RWPE2 (cell line): ENCODE measurements at regions not wholly inside any gene's neighbourhood (a gene's known extent, or its start where the extent isn't known, plus 50 kb on each side); places are given as distances from the start of the nearest gene placed in this dataset.

ENCODE experiments used
- ATAC-seq: fragments of 200-7000 bp; cut with Tn5 transposase; 3 replicates; pipeline ENCODE4 v1.9.1; 2021; ENCODE audit warnings: low read depth
- DNase-seq: peaks from one replicate; pipeline ENCODE4 v3.0.0-alpha.2; 2020; ENCODE audit warnings: low spot score
- H3K27ac ChIP-seq: fragments of 450-650 bp; 2 replicates; pipeline ENCODE4 v1.5.1; 2017; ENCODE audit warnings: mild to moderate bottlenecking; ENCODE audit not compliant: poor library complexity, severe bottlenecking
- H3K27me3 ChIP-seq: fragments of 250-450 bp; sonication (Bioruptor Pico); 2 replicates; pipeline ENCODE4 v1.5.1; 2021; ENCODE audit warnings: mild to moderate bottlenecking, moderate library complexity; ENCODE audit not compliant: insufficient read depth, poor library complexity, severe bottlenecking
- H3K36me3 ChIP-seq: fragments of 250-450 bp; sonication (Bioruptor Pico); 2 replicates; pipeline ENCODE4 v1.5.1; 2020; ENCODE audit warnings: low read depth, mild to moderate bottlenecking, moderate library complexity
- H3K4me1 ChIP-seq: fragments of 250-450 bp; sonication (Bioruptor Pico); 2 replicates; pipeline ENCODE4 v1.5.1; 2021; ENCODE audit warnings: mild to moderate bottlenecking, moderate library complexity; ENCODE audit not compliant: insufficient read depth, poor library complexity, severe bottlenecking
- H3K4me3 ChIP-seq: fragments of 250-450 bp; sonication (Bioruptor Pico); 2 replicates; pipeline ENCODE4 v1.5.1; 2021; ENCODE audit warnings: mild to moderate bottlenecking, moderate library complexity; ENCODE audit not compliant: severe bottlenecking
- H3K9me3 ChIP-seq: fragments of 250-450 bp; sonication (Bioruptor Pico); 2 replicates; pipeline ENCODE4 v1.5.1; 2021; ENCODE audit warnings: mild to moderate bottlenecking, moderate library complexity; ENCODE audit not compliant: severe bottlenecking
- TF ChIP-seq, protein P1 (sequence below): fragments of 450-650 bp; IDR thresholded peaks from one replicate; pipeline ENCODE4 v1.5.1; 2017; ENCODE audit warnings: mild to moderate bottlenecking, moderate library complexity; ENCODE audit not compliant: poor library complexity, severe bottlenecking

GRCh38 chr6:129967427-129967826 is 51.0 kb upstream of the L3MBTL3 start:
- TF ChIP-seq, protein P1, sequence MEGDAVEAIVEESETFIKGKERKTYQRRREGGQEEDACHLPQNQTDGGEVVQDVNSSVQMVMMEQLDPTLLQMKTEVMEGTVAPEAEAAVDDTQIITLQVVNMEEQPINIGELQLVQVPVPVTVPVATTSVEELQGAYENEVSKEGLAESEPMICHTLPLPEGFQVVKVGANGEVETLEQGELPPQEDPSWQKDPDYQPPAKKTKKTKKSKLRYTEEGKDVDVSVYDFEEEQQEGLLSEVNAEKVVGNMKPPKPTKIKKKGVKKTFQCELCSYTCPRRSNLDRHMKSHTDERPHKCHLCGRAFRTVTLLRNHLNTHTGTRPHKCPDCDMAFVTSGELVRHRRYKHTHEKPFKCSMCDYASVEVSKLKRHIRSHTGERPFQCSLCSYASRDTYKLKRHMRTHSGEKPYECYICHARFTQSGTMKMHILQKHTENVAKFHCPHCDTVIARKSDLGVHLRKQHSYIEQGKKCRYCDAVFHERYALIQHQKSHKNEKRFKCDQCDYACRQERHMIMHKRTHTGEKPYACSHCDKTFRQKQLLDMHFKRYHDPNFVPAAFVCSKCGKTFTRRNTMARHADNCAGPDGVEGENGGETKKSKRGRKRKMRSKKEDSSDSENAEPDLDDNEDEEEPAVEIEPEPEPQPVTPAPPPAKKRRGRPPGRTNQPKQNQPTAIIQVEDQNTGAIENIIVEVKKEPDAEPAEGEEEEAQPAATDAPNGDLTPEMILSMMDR = no peak
- Histone ChIP-seq H3K4me3 (no peak overlapping the region), H3K27ac (no peak overlapping the region), H3K9me3 (no peaks in the 10 kb centered on the region), H3K4me1 (no peaks in the 10 kb centered on the region), H3K27me3 (no peaks in the 10 kb centered on the region), H3K36me3 (no peaks in the 10 kb centered on the region)
- DNase-seq (no peak), ATAC-seq (no peak)

DNA sequence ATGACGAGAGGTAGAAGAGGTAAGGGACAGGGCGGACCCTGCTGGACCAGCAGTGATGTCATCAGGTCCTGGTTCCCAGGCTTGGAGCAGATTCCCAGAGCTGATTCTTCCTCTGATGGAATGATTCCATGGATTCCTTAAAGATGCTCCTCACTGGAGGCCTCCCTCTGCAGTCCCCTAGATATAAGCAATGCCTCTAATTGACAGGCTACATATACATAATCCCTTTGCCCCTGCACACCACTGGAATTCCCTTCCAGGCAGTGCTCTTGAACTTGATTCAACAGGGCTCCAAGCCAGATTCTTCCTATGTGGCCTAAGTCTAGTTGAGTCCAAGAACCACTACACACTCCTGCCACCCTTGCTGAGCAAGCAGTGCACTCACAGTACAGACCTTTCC is 52.3 kb upstream of the L3MBTL3 start:
- Histone ChIP-seq H3K27me3 (no peaks in the 10 kb centered on the region), H3K36me3 (no peaks in the 10 kb centered on the region), H3K4me3 (no peak overlapping the region), H3K9me3 (no peaks in the 10 kb centered on the region), H3K4me1 (no peaks in the 10 kb centered on the region), H3K27ac (no peak overlapping the region)
- ATAC-seq (no peak), DNase-seq (no peak)
- TF ChIP-seq, protein P1 = no peak

DNA sequence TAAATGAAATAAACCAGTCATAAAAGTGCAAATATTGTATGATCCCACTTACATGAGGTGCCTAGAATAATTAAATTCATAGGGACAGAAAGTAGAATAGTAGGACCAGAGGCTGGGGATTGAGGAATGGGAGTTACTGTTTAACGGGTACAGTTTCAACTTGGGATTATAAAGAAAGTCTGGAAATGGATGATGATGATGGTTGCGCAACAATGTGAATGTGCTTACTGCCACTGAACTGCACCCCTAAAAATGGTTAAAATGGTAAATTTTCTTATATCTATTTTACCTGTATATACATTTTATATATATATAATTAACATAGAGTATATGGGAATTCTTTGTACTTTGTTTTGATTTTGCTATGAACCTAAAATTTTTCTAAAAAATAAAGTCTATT is 53.3 kb upstream of the L3MBTL3 start:
- Histone ChIP-seq H3K4me1 (no peaks in the 10 kb centered on the region), H3K27ac (no peak overlapping the region), H3K4me3 (no peak overlapping the region), H3K36me3 (no peaks in the 10 kb centered on the region), H3K27me3 (no peaks in the 10 kb centered on the region), H3K9me3 (no peaks in the 10 kb centered on the region)
- TF ChIP-seq, protein P1 = no peak
- DNase-seq = no peak
- no peak for ATAC-seq

- H3K4me3 ChIP-seq = no peak overlapping the region
- no peak for ATAC-seq
These were observed 58.9 kb upstream of the L3MBTL3 start for GRCh38 chr6:129959358-129959930.

More at GRCh38 chr6:129959358-129959930, 58.9 kb upstream of the L3MBTL3 start:
- TF ChIP-seq, protein P1 = no peak
- no peaks in the 10 kb centered on the region for H3K36me3 ChIP-seq
- H3K27me3 ChIP-seq = no peaks in the 10 kb centered on the region
- H3K4me1 ChIP-seq = peaks cover 6% of the 10 kb centered on the region
- H3K27ac ChIP-seq = no peak overlapping the region
- DNase-seq = peak; percentile 42
- no peaks in the 10 kb centered on the region for H3K9me3 ChIP-seq
